Duodenal mucosa (tissue), 2 donors: ENCODE measurements at regions not wholly inside any gene's neighbourhood (a gene's known extent, or its start where the extent isn't known, plus 50 kb on each side); places are given as distances from the start of the nearest gene placed in this dataset.
"Not testable (repeated sequence)": the region's sequence is repeated elsewhere in the genome, so short reads cannot be mapped to it uniquely, and the experiment has no call there.

Experiments used
- H3K27ac ChIP-seq: one replicate; pipeline ENCODE4 v1.7.0; 2013; ENCODE audit warnings: low read depth, low read length
- H3K27me3 ChIP-seq, 2 donors: one replicate each; pipeline ENCODE4 v1.7.0; 2013; ENCODE audit warnings: low read length in 2 of 2, control low read depth in 1 of 2; ENCODE audit not compliant: insufficient read depth in 2 of 2, control insufficient read depth in 1 of 2
- H3K36me3 ChIP-seq, 2 donors: one replicate each; pipeline ENCODE4 v1.7.0; 2013; ENCODE audit warnings: low read length in 2 of 2, control low read depth in 1 of 2; ENCODE audit not compliant: insufficient read depth in 2 of 2, control insufficient read depth in 1 of 2
- H3K4me1 ChIP-seq, 2 donors: one replicate each; pipeline ENCODE4 v1.7.0; 2013; ENCODE audit warnings: low read length in 2 of 2, control low read depth in 1 of 2; ENCODE audit not compliant: insufficient read depth in 2 of 2, control insufficient read depth in 1 of 2
- H3K4me3 ChIP-seq, 2 donors: one replicate each; pipeline ENCODE4 v1.7.0; 2013; ENCODE audit warnings: low read length in 2 of 2, low read depth in 1 of 2
- H3K9ac ChIP-seq, 2 donors: one replicate each; pipeline ENCODE4 v1.7.0; 2013; ENCODE audit warnings: low read length in 2 of 2, low read depth in 1 of 2
- H3K9me3 ChIP-seq, 2 donors: one replicate each; pipeline ENCODE4 v1.7.0; 2013; ENCODE audit warnings: low read length in 2 of 2, control low read depth in 1 of 2; ENCODE audit not compliant: control insufficient read depth in 1 of 2

DNA sequence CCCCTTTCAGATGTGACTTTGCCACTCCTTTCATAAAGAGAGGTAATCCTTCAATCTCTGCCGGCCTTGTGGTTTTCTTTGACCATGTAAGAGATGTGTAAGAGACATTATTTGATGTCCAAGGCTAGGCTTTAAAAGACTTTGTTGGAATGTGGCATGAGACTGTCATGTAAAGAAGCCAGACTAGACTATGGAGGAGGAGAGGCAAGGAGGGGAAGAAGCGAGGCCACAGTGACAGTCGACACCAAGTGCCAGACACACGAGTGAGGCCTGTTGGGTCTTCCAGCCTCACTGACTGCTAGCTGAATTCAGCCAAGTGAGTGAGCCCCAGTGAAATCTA, 1013.3 kb downstream of the MAT2B start:
- no peaks in the 10 kb centered on the region for H3K27me3 ChIP-seq
- no peak overlapping the region for H3K4me3 ChIP-seq
- no peaks in the 10 kb centered on the region for H3K4me1 ChIP-seq
- H3K27ac ChIP-seq: no peak overlapping the region
- no peaks in the 10 kb centered on the region for H3K9me3 ChIP-seq
- H3K9ac ChIP-seq: no peak overlapping the region
- no peaks in the 10 kb centered on the region for H3K36me3 ChIP-seq

- Histone ChIP-seq H3K4me1 (no peaks in the 10 kb centered on the region), H3K9me3 (no peaks in the 10 kb centered on the region), H3K4me3 (no peak overlapping the region), H3K27me3 (no peaks in the 10 kb centered on the region), H3K9ac (no peak overlapping the region), H3K36me3 (no peaks in the 10 kb centered on the region), H3K27ac (no peak overlapping the region)
These were observed 1026.9 kb downstream of the MAT2B start for GRCh38 chr5:164532235-164532900.

- not testable (repeated sequence) for H3K36me3 ChIP-seq, H3K9me3 ChIP-seq, H3K4me3 ChIP-seq, H3K9ac ChIP-seq, H3K27ac ChIP-seq, H3K4me1 ChIP-seq, H3K27me3 ChIP-seq
These were observed 1028.0 kb downstream of the MAT2B start for GRCh38 chr5:164533426-164533825.

- no peak overlapping the region for H3K27ac ChIP-seq
- H3K9me3 ChIP-seq: no peaks in the 10 kb centered on the region
- H3K27me3 ChIP-seq: no peaks in the 10 kb centered on the region
- H3K9ac ChIP-seq: no peak overlapping the region
- H3K36me3 ChIP-seq: no peaks in the 10 kb centered on the region
- no peak overlapping the region for H3K4me3 ChIP-seq
- H3K4me1 ChIP-seq: no peaks in the 10 kb centered on the region
These were observed 1034.8 kb downstream of the MAT2B start for GRCh38 chr5:164540174-164540573.

- Histone ChIP-seq H3K9ac (no peak overlapping the region), H3K27ac (no peak overlapping the region), H3K36me3 (no peaks in the 10 kb centered on the region), H3K9me3 (no peaks in the 10 kb centered on the region), H3K4me1 (no peaks in the 10 kb centered on the region), H3K27me3 (no peaks in the 10 kb centered on the region), H3K4me3 (no peak overlapping the region)
These were observed 1040.1 kb downstream of the MAT2B start for GRCh38 chr5:164545507-164545906.

DNA sequence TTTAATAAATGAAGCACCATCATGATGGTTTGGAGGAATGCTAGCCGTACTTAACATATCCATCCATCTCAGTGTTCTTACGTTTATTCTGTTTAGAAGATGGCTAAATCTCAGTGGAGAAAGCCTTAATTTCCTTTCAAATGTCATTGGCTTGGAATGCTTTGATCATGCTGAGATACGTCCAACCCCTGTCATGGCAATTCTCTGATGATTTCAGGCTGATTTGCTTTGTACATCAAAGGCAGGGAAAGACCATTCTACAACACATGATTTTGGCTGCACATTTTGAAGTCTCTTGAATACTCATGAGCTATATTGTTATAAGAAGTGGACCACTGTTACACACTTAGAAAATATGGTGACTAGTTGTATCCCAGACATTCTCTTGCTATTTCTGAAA, 1048.4 kb downstream of the MAT2B start:
- Histone ChIP-seq H3K4me3 (no peak overlapping the region), H3K27ac (no peak overlapping the region), H3K9me3 (no peaks in the 10 kb centered on the region), H3K27me3 (no peaks in the 10 kb centered on the region), H3K9ac (no peak overlapping the region), H3K36me3 (no peaks in the 10 kb centered on the region), H3K4me1 (no peaks in the 10 kb centered on the region)

GRCh38 chr5:164555809-164556208, 1050.4 kb downstream of the MAT2B start:
- Histone ChIP-seq H3K27ac (no peak overlapping the region), H3K4me1 (no peaks in the 10 kb centered on the region), H3K9ac (no peak overlapping the region), H3K36me3 (no peaks in the 10 kb centered on the region), H3K9me3 (no peaks in the 10 kb centered on the region), H3K27me3 (no peaks in the 10 kb centered on the region), H3K4me3 (no peak overlapping the region)

- no peaks in the 10 kb centered on the region for H3K4me1 ChIP-seq
- no peak overlapping the region for H3K9ac ChIP-seq
- no peaks in the 10 kb centered on the region for H3K36me3 ChIP-seq
- H3K27me3 ChIP-seq: no peaks in the 10 kb centered on the region
- H3K27ac ChIP-seq: no peak overlapping the region
- no peaks in the 10 kb centered on the region for H3K9me3 ChIP-seq
- H3K4me3 ChIP-seq: no peak overlapping the region
These were observed 1054.8 kb downstream of the MAT2B start for GRCh38 chr5:164560216-164560615.

GRCh38 chr5:164561933-164562872, 1056.8 kb downstream of the MAT2B start:
- Histone ChIP-seq H3K9me3 (no peaks in the 10 kb centered on the region), H3K36me3 (no peaks in the 10 kb centered on the region), H3K9ac (no peak overlapping the region), H3K4me3 (no peak overlapping the region), H3K4me1 (no peaks in the 10 kb centered on the region), H3K27me3 (no peaks in the 10 kb centered on the region), H3K27ac (no peak overlapping the region)

GRCh38 chr5:164563370-164563769, 1058.0 kb downstream of the MAT2B start:
- H3K9me3 ChIP-seq: no peaks in the 10 kb centered on the region
- no peak overlapping the region for H3K9ac ChIP-seq
- no peak overlapping the region for H3K4me3 ChIP-seq
- no peaks in the 10 kb centered on the region for H3K36me3 ChIP-seq
- H3K4me1 ChIP-seq: no peaks in the 10 kb centered on the region
- no peaks in the 10 kb centered on the region for H3K27me3 ChIP-seq
- no peak overlapping the region for H3K27ac ChIP-seq
